Astrocyte of the cerebellum (primary cell): ENCODE measurements at regions not wholly inside any gene's neighbourhood (a gene's known extent, or its start where the extent isn't known, plus 50 kb on each side); places are given as distances from the start of the nearest gene placed in this dataset.
"Not testable (repeated sequence)": the region's sequence is repeated elsewhere in the genome, so short reads cannot be mapped to it uniquely, and the experiment has no call there.

Experiments used
- DNase-seq: peaks from one replicate; pipeline ENCODE4 v3.0.0-alpha.2; 2011; ENCODE audit warnings: low read depth
- H3K4me3 ChIP-seq: 2 replicates; pipeline ENCODE4 v1.5.1; 2011; ENCODE audit warnings: mild to moderate bottlenecking, low read depth, low read length, moderate library complexity
- in situ Hi-C: cut with HindIII; loops from 2 replicates; pipeline ENCODE4 v1.10.0; 2017; ENCODE audit warnings: low sequenced_read_pairs
- TF ChIP-seq, protein P1 (sequence below): IDR thresholded peaks from 2 replicates; pipeline ENCODE4 v1.5.1; 2012; ENCODE audit warnings: low read length, low read depth, moderate library complexity, mild to moderate bottlenecking; ENCODE audit errors: missing control alignments

DNA sequence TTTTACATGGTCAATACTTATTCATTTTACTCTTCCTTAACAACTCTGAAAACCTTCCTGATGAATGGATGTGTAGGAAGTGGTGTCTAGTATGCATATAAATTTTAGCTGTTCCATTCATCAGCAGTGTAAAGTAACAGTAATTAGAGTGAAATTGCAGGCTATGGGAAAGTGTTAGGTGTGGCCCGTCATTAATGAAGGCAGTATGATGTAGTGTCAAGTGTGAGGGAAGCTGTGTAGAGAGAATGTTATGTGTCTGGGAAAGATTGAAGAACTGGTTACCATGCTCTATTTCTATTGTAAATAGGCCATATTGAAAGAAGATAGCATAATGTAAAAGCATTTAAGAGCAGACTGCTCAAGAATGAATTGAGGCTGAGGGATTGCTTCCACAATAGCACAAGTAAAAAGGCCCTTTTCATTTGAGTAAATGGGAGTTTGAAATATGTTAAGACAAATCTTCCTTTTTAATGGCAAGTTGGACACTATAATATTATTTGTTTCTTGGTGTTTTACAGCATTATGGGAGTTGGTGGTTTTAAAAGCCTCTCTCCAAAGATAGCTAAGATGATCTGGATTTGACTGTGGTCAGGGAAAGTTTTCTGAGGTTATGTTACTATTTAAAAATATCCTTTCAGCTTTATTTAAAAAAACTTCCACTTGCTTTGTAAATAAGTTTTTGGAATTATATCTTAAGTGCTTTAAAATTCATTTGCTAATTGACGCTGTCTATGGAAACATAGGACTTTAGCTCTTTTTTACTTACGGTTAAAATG, 401.0 kb upstream of the ZEB2 start:
- TF ChIP-seq, protein P1, sequence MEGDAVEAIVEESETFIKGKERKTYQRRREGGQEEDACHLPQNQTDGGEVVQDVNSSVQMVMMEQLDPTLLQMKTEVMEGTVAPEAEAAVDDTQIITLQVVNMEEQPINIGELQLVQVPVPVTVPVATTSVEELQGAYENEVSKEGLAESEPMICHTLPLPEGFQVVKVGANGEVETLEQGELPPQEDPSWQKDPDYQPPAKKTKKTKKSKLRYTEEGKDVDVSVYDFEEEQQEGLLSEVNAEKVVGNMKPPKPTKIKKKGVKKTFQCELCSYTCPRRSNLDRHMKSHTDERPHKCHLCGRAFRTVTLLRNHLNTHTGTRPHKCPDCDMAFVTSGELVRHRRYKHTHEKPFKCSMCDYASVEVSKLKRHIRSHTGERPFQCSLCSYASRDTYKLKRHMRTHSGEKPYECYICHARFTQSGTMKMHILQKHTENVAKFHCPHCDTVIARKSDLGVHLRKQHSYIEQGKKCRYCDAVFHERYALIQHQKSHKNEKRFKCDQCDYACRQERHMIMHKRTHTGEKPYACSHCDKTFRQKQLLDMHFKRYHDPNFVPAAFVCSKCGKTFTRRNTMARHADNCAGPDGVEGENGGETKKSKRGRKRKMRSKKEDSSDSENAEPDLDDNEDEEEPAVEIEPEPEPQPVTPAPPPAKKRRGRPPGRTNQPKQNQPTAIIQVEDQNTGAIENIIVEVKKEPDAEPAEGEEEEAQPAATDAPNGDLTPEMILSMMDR, result no peak
- in situ Hi-C loops, result no loop called here
- no peak for DNase-seq
- no peak overlapping the region for H3K4me3 ChIP-seq

DNA sequence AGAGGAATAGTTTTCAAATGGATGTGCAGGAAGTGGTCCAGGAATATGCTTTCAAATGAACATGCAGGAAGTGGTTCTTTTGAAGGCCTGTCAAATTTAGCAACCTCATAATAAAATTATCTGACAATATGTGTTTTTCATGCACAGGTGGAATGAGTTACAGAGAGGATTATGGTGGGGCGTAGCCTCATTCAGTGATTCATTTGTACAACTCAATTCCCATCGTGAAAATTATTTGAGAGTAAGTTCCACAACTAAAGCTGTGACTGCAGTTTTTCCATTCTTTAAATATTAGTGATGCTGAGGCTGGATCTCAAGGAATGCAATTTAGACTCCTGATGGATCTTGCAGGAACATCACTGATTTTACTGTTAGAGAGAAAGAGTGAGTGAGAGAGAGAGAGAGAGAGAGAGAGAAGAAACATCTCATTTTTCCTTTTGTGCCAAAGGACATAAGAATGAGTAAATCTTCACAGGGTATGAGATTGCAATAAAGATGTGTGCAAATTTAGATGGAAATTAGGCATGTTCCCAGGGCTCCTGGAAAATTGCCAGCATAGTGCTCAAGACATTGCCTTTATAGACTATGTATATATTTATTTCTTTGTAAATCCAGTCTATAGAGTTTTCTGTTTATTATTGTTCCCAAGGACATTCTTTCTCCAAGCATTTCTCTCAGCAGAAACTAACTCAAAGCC, 394.9 kb upstream of the ZEB2 start:
- no peak overlapping the region for H3K4me3 ChIP-seq
- TF ChIP-seq, protein P1, result no peak
- no peak for DNase-seq
- in situ Hi-C loops, result no loop called here

DNA sequence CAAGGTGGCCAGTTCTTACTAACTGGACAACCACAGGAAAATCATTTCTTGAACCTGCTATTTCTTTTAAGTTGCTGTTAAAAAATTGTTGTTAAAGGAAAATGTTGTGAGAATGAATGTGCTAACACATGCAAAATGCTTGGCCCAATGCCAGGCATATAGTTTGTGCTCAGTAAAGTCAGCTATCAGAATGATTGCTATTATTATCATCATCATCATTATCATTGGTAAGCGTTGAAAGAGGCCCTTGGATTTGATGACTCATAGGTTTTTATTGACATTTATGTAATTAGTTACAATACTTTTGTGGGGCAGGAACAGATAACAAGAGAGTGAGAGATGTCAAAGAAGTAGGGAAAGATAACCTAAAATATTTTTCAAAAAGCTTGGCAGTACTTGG, 394.2 kb upstream of the ZEB2 start:
- in situ Hi-C loops, result no loop called here
- TF ChIP-seq, protein P1, result no peak
- no peak for DNase-seq
- H3K4me3 ChIP-seq, result no peak overlapping the region

DNA sequence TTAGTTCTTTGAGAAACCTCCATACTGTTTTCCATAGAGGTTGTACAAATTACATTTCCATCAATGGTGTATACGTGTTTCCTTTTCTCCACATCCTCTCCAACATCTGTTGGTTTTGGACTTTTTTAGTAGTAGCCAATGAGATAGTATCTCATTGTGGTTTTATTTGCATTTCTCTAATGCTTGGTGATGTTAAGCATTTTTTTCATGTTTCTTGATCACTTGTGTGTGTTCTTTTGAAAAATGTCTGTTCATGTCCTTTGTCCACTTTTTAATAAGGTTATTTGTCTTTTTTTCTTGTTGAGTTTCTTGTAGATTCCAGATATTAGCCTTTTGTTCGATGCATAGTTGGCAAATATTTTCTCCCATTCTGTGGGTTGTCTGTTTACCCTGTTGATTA, 392.3 kb upstream of the ZEB2 start:
- TF ChIP-seq, protein P1, result no peak
- in situ Hi-C loops, result no loop called here
- no peak for DNase-seq
- no peak overlapping the region for H3K4me3 ChIP-seq

DNA sequence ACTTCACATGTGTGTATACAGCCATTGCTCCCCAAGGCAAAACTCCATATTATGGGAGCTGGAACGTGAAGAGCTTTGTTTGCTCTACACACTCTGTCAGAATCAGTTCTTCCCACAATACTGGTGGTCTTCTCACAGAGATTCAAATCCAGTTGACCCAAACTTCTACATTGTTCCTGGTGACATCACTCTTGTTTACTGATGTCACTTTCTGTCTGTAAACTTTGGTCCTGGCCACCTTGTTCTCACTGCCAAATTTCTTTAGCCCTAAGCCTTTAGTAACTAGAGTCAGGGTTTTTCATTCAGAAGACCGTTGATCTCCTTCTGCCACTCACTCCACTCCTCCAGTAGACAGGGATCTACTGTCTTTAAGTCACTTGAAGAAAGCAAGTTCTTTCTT, 386.0 kb upstream of the ZEB2 start:
- DNase-seq, result no peak
- no peak overlapping the region for H3K4me3 ChIP-seq
- TF ChIP-seq, protein P1, result no peak
- in situ Hi-C loops, result loop anchor here (5.0 kb wide), 1 partner anchor 101 kb away; no protein-coding TSS in a partner anchor

DNA sequence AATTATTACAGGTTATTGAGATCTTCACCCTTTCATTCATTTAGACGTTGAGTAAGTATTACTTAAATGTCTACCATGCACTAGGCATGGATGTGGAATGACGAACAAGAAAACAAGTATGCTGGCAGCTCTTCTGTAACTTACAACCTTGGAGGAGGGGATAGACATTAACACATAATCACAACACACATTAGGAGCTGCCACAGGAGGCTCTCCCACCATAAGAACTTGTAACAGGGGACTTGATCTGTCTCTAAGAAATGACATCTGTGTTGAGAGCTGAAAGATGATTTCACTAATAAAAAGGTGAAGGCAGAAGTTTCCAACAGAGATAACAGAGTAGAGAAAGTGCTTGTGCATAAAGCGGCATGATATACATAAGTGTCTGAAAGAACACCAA, 384.7 kb upstream of the ZEB2 start:
- no peak for DNase-seq
- TF ChIP-seq, protein P1, result no peak
- no peak overlapping the region for H3K4me3 ChIP-seq
- in situ Hi-C loops, result loop anchor here (5.0 kb wide), 1 partner anchor 103 kb away; no protein-coding TSS in a partner anchor

DNA sequence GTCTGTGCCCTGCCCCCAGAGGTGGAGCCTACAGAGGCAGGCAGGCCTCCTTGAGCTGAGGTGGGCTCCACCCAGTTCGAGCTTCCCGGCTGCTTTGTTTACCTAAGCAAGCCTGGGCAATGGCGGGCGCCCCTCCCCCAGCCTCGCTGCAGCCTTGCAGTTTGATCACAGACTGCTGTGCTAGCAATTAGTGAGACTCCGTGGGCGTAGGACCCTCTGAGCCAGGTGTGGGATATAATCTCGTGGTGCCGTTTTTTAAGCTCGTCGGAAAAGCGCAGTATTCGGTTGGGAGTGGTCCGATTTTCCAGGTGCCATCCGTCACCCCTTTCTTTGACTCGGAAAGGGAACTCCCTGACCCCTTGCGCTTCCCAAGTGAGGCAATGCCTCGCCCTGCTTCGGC, 383.1 kb upstream of the ZEB2 start:
- in situ Hi-C loops, H3K4me3 ChIP-seq, DNase-seq: not testable (repeated sequence)

DNA sequence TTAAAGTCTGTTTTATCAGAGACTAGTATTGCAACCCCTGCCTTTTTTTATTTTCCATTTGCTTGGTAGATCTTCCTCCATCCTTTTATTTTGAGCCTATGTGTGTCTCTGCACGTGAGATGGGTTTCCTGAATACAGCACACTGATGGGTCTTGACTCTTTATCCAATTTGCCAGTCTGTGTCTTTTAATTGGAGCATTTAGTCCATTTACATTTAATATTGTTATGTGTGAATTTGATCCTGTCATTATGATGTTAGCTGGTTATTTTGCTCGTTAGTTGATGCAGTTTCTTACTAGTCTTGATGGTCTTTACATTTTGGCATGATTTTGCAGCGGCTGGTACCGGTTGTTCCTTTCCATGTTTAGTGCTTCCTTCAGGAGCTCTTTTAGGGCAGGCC, 381.5 kb upstream of the ZEB2 start:
- H3K4me3 ChIP-seq, in situ Hi-C loops, DNase-seq: not testable (repeated sequence)
